T-helper 2 cell treated with Interferon-gamma antibody and Interleukin-4, amounts not matched to agents 100 ng/mL and 5 ng/mL, for 36 hours (primary cell): ENCODE measurements at regions not wholly inside any gene's neighbourhood (a gene's known extent, or its start where the extent isn't known, plus 50 kb on each side); places are given as distances from the start of the nearest gene placed in this dataset.
"Not testable (repeated sequence)": the region's sequence is repeated elsewhere in the genome, so short reads cannot be mapped to it uniquely, and the experiment has no call there.

Experiments used
- intact Hi-C: fragments of 100-400 bp; cut with micrococcal nuclease; formaldehyde crosslinking; loops from one replicate; pipeline ENCODE4 v1.15.1; 2023

DNA sequence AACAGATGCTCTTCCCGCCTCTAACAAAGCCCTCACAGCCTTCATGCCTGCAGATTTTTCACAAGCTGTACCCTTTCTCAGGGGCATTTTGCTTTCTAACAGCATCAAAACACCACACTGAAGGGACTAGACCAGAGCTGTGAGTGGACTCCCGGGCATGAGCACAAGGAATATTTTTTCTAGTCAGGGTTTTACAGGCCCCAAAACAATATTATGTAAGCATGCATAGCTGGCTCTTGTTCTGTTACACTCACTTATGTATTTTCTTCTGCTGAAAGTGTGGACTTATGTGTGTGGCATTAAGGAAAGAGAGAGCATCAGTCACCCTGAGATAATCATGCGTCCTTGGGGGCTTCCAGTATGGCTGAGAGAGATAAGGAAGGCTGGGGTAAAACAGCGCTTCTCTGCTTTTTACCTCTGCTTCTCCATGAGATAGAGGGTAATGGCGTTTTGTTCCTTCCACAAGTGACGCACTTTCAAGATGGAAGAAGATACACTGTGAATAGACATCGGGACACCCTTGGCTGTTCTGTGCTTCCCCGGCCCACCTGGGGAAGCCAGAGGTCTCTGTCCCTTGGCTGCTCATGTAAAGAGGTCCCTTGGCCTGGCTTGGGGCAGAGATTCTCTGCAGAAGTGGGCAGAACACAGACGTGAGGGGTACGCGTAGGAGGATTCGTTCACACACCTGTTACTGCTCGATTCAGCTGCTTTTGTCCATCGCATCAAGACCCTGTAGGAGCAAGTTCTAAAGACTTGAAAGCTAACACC, 266.7 kb upstream of the RAB4A start:
- intact Hi-C loops = no loop called here

DNA sequence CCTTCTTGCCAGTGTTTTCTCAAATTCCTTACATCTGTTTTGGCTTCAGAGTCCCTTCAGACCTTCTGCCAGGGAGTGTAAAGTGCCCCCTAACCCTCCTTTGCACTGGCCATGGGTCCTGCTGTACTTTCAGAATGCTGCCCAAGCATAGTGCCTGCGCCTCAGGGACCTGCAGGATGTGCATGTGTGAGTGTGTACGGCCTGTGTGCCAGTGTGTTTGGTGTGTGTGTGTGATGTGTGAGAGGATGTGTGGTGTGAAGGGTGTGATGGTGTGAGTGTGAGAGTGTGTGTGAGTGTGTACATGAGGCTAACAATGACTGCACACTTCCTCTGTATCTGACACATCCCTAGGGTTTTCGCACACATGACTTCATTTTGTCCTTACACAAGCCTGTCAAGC, 265.8 kb upstream of the RAB4A start:
- intact Hi-C loops = no loop called here

DNA sequence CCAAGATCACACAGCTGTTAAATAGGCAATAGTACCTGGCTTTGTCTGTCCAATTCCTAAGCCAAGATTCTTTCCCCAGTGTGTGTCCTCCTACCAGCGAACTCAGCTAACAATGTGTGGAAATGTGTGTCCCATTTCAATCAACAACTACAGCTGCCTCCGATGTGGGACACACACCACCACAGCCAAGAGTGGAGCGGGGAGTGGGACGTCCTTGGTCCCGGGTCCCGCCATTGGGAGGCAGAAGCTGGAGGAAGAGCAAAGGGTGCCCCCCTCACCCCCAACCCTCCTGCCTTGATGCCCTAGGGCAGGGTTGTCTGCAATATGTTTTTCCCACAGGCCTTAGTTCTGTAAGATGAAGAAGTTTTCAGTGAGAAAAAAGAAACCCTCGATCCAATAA, 265.4 kb upstream of the RAB4A start:
- intact Hi-C loops = no loop called here

DNA sequence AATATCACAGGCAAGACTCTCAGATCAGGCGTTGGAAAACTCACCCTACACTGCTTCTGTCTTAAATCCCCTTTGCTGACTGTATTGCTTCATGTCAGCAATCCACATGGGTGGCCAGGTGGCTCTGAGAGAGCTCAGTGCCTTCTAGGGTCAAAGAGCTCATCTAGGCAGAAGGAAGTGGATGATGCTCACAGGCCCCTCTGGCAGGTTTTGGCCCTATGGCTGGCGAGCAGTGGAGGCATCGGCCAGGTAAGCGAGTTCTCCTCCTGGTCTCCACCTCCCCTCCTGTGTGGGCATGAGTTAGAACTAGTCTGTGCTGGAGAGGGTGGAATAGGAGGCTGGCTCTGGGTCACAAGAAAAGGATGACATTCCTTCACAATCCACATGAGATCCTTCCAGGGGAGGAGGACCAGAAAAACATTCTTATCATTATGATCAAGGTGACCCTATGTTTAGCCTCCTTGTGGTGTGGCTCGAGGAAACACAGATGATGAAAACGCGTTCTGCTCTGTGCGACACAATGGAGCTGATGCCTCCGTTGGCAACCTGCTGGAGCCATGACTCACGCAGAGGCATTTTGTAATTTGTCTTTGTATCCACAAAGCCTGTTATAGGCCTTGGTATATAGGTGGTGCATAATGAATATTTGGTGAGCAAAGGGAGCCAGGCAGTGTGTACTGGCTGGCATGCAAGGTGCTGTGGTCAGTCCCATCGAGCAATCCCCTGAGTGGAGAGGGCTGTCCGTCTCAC, 264.6 kb upstream of the RAB4A start:
- intact Hi-C loops = no loop called here

DNA sequence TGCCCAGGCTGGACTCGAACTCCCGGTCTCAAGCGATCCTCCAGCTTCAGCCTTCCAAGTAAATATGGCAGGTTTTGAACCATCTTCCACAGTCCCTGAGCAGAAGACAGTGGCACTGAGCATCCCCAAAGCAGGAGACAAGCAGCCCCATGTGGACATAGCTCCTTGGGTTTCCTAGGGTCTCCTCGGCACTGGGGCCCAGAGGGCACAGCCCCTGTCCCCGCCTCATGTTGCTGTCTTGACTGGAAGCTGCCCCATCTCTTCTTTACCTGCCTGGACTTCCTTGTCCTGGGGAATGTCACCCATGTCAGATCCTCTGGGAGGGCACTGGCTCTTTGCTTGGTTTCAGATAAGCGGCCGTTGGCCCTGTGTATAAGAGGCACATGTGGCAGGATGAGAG, 263.7 kb upstream of the RAB4A start:
- intact Hi-C loops = no loop called here

DNA sequence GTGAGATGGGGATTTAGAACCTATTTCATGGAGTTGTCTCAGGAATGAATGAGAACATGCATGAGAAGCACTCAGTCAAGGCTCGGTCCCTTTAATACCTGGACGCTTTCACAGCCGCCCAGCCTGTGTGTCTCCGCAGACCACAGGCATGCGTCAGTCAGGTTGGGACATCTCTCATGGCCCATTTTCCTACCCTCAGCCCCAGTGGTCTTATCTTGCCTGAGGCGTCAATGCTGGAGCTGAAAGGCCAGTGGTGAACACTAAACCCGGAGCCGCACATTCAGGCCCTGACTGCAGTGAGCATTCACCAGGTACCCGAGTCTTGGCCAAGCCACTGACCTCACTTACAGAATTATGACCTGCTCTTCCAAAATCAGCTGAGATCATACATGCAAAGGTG, 263.2 kb upstream of the RAB4A start:
- intact Hi-C loops = no loop called here

DNA sequence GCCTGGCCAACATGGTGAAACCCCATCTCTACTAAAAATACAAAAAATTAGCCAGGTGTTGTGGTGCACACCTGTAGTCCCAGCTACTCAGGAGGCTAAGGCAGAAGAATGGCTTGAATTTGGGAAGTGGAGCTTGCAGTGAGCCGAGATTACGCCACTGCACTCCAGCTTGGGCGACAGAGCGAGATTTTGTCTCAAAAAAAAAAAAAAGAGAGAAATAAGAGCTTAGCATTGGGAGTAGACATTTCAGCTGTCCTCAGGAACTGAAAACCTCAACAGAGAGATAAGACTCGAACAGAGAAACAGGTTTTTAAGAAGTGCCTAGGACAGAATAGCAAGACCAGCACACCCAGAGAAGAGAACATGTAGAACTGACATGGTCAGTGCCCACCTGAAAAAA, 262.6 kb upstream of the RAB4A start:
- intact Hi-C loops = not testable (repeated sequence)

DNA sequence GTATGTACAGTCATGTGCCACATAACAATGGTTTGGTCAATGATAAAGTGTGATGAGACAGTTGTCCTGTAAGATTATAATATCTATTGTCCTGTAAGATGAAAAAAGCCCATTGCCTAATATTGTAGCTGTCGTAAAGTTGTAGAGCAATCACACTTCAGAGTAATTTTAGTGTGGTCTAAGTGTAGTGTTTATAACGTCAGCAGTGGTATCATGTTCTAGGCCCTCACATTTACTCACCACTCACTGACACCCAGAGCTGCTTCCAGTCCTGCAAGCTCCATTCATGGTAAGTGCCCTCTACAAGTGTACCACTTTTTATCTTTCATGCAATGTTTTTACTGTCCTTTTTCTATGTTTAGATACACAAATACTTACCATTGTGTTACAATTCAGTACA, 259.9 kb upstream of the RAB4A start:
- intact Hi-C loops = no loop called here

DNA sequence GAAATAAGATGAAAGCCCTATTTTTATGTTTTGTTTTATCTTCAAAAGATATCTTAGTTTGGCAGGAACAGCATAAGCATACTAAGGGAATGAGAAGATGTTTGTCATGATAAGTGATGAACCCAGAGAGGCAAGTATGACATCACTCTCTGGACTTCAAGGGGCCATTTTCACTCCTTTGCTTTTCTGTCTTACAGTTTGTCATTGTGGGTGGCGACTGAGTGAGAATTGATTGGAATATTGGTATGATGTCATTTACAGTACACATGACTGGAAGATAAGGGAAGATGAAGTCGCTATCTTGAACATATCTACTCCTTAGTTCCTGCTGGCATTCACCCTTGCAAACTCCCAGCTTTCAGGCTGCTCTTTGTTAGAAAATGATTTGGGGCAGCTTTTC, 258.1 kb upstream of the RAB4A start:
- intact Hi-C loops = no loop called here

DNA sequence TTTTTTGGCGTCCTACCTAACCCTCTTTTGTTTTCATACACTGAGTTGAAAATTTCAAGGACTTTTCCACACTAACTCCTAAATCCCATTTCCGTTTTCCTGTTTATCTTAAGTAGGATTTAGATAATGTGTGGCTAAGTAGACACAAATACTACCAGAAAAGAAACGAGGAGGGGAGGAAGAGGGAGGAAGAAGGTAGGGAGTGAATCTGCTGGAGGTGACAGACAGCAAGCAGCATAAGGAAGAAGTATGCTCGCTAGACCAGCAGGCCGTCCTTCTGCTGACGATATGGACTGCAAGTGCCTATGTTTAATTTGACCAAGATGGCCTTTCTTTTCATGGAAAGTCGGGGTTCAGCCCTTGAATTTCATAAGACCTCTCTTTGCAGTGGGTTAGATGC, 256.9 kb upstream of the RAB4A start:
- intact Hi-C loops = no loop called here

DNA sequence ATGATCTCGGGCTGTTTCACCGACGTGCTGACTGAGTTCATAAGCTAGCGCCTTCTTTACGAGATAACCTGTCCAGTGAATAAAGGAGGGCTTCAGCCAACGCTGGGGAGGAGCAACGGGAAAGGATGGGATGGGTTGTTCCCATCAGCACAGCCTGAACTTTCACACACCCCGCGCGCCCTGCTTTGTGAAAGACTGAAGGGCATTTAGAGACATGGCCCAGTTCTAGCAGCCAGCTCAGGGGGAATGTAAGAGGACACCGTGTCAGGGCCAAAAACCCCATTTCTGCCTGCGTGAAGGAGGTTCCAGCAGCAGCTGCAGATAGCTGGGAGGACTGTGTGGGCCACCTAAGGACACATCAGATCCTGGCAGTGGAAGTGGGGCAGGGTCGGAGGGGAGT, 255.1 kb upstream of the RAB4A start:
- intact Hi-C loops = no loop called here

DNA sequence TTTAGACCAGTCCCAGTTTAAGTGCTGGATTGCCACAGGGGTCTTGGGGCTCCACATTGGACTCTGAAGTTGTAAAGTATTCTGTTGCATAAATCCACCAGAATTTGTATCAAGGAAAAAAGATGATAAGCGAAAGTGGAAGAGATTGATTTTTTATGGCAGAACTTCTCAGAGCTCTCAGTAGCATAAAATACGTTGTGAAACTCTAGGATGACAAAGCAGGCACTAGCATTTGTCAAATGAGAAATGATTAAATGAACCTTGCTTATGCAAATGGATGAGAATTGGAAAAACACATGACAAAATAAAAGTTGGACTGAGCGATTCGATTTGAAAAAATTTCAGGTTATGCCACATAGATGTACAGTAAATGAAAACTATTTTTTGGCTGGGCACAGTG, 253.8 kb upstream of the RAB4A start:
- intact Hi-C loops = no loop called here

DNA sequence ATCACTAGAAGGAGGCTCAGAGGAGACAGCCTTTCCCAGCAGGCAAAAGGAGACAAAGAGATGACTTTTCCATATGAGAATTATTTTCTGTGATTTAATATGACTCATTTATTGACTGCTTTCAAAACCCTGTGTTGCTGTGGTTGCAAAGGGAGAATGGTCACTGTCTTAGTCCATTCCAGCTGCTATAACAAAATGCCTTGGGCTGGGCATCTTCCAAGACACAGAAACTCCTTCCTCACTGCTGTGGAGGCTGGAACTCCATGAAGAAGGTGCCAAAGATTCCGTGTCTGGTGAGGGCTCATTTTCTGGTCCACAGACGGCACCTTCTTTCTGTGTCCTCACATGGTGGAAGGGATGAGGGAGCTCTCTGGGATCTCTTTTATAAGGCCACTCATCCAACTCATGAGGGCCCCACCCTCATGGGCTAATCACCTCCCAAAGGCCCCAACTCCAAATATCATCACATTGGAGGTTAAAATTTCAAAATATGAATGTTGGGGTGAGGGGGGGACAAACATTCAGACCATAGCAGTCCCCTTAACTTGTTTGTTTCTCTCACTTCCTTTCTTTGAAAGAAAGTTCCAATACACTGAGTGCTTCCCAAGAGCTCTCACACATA, 252.1 kb upstream of the RAB4A start:
- intact Hi-C loops = no loop called here

DNA sequence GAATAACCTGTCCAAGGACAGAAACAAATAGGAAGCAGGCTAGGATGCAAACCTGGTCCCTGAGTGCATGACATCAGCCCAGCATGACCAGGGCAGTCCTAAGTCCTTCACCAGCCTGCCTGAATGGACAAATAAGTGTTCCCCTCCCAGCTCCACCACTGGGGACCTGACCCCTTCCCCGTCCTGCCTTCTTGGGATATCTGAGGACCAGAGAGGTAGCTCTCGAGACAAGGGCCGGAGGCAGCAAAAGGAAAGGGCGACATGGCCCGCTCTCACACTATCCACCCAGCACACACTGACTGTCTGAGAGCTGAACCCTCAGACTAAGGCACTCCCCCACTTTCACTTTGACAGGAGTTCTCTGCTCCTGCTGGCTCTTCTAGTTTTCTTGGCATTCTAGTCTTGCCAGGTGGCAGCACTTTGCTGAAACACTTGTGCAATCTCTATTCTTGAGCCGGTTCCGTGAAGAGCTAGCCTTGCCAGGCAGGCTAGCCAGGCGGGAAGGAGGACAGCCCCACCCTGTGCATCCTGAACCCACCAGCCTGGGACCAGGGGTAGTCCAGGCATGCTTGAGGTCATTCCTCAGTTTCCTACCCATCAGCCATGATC, 251.1 kb upstream of the RAB4A start:
- intact Hi-C loops = no loop called here

DNA sequence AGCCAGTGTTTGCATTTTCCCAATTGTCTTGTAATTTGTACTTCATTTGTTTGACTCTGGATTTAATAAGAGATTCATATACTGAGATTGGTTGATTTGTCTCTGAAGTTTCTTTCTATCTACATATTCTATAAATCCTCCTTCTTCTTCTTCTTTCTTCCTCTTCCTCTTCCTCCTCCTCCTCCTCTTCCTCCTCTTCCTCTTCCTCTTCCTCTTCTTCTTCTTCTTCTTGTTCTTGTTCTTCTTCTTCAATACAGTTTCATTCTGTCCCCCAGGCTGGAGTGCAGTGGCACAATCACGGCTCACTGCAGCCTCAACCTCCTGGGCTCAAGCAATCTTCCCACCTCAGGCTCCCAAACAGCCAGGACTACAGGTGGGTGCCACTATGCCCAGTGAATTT, 249.9 kb upstream of the RAB4A start:
- intact Hi-C loops = not testable (repeated sequence)

DNA sequence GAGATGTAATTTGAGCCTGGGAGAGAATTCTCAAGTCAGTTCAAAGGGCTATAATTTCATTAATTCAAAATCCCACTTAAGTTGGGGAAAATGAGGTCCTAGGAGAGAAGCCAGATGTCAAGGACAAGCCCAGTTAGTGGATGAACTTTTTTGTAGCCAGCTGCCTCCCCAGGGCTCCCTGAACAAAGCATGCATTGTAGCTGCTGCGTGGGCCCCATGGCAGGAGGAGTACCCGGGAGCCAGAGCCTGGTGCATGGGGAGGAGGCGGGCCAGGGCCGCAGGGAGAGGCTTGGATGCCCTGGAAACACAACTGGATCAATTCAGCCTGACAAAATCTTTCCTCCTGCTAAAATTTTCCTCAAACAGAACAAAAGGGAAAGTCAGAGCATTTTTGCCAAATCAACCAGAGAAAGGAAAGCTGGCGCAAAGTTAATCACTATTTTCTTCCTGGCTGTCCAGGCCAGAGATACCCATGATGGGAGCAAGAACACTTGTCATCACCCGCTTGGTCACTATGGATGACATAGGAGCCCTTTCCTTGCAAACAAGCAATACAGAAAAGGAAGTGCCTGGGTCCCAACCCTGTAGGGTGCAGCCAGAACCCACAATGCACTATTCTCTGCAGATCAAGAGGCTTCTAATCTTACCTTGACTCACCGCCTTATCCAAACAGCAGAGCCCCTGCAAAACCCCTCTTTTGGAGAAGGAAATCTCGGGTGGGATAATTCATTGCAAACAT, 248.1 kb upstream of the RAB4A start:
- intact Hi-C loops = no loop called here

DNA sequence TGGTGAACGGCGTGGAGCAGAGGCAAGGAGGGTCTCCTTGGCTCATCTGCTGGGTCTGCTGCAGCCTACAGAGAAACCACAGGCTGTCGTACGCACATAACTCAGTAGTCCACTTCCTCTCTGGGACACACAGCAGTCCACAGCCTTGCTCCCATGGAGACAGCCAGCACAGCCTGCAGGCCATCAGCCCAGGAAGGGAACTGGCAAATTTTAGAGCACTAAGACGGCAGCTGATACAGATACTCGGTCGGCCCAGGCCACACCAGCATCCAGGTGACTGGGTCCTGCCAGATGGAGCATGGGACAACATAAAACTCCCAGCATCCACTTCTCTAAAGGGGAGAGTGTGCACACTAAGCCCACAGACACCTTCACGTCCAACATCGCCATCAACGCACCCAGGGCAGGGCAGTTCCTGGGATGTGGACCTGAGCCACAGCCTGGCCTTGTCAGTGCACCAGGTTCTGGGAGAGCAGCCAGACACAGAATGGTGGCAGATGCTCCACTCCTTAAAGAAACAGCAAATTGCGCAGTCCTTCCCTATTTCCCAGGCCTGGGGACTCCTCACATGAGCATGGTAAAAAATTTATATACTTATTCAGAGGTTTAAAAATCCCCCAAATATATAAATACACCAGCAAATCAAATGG, 247.1 kb upstream of the RAB4A start:
- intact Hi-C loops = no loop called here

DNA sequence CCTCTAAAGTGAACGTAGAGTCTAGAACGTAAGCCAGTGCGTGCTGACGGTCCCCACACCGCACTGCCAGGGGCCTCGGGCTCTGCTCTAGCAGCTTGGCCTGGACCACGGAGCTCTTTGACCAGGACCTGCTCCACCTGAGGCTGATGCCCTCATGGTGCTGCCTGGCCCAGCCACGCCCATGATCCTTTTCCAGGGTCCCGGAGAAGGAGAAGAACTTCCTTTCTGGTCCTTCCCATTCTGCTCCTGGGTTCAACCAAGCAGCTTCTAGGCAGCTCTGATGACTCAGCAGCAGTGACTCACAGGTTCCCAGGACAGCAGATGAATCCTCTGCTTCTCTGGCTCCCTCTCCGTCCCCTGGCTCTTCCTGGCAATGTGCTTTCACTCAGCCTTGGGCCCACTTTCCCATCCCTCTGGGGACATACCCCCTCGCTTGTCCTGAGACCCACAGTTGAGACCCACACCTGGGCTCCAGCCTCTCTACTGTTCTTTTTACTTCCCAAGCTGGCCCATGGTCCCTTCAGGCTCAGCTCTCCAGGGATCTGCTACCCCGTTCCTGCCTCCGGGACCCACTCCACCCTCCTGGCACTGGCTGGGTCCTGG, 246.3 kb upstream of the RAB4A start:
- intact Hi-C loops = no loop called here

DNA sequence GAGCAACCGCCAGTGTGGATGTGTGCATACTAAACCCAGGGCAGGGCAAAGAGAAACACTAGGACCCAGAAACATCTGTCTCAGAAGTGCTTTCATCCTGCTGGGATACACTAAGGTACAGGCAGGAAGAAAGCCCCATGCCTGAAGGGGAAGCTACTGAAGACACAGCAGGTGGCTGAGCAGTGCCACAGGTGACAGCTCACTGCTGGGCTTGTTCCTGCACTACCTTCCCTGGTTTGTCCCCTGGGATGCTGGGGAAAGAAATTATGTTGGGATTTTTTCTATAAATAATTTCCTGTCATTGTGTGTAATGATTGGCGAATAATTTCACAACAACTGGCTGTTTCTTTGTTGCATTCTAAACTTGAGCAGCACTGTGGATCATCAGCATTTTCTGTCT, 245.3 kb upstream of the RAB4A start:
- intact Hi-C loops = no loop called here

DNA sequence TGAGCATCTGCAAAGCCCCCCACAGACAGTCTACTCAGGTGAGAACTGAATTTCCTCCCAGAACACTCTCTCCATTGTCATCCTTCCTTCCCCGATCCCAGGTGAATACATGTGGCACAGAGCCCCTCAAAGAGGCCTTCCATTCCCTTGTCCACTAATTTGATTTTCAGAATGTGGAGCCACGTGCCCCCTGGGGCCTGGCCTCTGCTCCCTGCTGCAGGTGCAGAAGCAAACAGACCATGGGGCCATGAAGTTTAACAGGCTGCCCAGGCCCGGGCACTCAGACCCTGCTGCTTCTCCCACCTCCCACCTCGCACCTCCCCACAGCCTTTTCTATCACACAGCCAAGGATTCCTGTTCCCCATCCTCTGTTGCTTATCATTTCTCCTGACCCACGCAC, 243.8 kb upstream of the RAB4A start:
- intact Hi-C loops = no loop called here
